Coronary artery (tissue), 2 donors: ENCODE measurements at regions not wholly inside any gene's neighbourhood (a gene's known extent, or its start where the extent isn't known, plus 50 kb on each side); places are given as distances from the start of the nearest gene placed in this dataset.

ENCODE experiments used
- DNase-seq: peaks from one replicate; pipeline ENCODE4 v3.0.0-alpha.2; 2017; ENCODE audit warnings: low spot score
- H3K27ac ChIP-seq, 2 donors: fragments of 200-600 bp; sonication (generic); one replicate each; pipeline ENCODE4 v1.5.1; 2016 to 2019
- H3K4me3 ChIP-seq: fragments of 200-600 bp; sonication (generic); 2 replicates; pipeline ENCODE4 v1.5.1; 2016; ENCODE audit warnings: mild to moderate bottlenecking, moderate library complexity
- CTCF ChIP-seq: fragments of 200-600 bp; sonication (generic); IDR thresholded peaks from one replicate; pipeline ENCODE4 v1.5.1; 2019; ENCODE audit warnings: antibody characterized with exemption

GRCh38 chr12:61647566-61647965, 612.6 kb upstream of the USP15 start:
- Histone ChIP-seq H3K27ac (no peak overlapping the region), H3K4me3 (no peak overlapping the region)
- DNase-seq = no peak
- TF ChIP-seq CTCF = no peak

GRCh38 chr12:61652265-61652664, 607.9 kb upstream of the USP15 start:
- H3K4me3 ChIP-seq = no peak overlapping the region
- no peak for DNase-seq
- no peak overlapping the region for H3K27ac ChIP-seq
- TF ChIP-seq CTCF = no peak

- no peak for DNase-seq
- TF ChIP-seq CTCF = no peak
- Histone ChIP-seq H3K27ac (no peak overlapping the region), H3K4me3 (no peak overlapping the region)
Observed at GRCh38 chr12:61654698-61655097, 605.5 kb upstream of the USP15 start.

- TF ChIP-seq CTCF = no peak
- Histone ChIP-seq H3K4me3 (no peak overlapping the region), H3K27ac (no peak overlapping the region)
- DNase-seq = no peak
Observed at GRCh38 chr12:61655241-61655640, 605.0 kb upstream of the USP15 start.

GRCh38 chr12:61667676-61668075, 592.5 kb upstream of the USP15 start:
- no peak for TF ChIP-seq CTCF
- no peak for DNase-seq

GRCh38 chr12:61676520-61676919, 583.7 kb upstream of the USP15 start:
- TF ChIP-seq CTCF = no peak
- DNase-seq = no peak
- no peak overlapping the region for H3K27ac ChIP-seq
- no peak overlapping the region for H3K4me3 ChIP-seq

More at GRCh38 chr12:61667676-61668075, 592.5 kb upstream of the USP15 start:
- H3K27ac ChIP-seq = no peak overlapping the region
- no peak overlapping the region for H3K4me3 ChIP-seq

- no peak for DNase-seq
- Histone ChIP-seq H3K4me3 (no peak overlapping the region), H3K27ac (no peak overlapping the region)
- no peak for TF ChIP-seq CTCF
Observed at GRCh38 chr12:61687407-61687806, 572.8 kb upstream of the USP15 start.
